VCaP (cell line): ENCODE measurements at regions not wholly inside any gene's neighbourhood (a gene's known extent, or its start where the extent isn't known, plus 50 kb on each side); places are given as distances from the start of the nearest gene placed in this dataset.

ENCODE experiments used
- H3K27ac ChIP-seq: fragments of 450-650 bp; 2 replicates; pipeline ENCODE4 v1.5.1; 2017
- TF ChIP-seq, protein P1 (sequence below): fragments of 450-650 bp; conservative IDR thresholded peaks from 2 replicates; pipeline ENCODE4 v1.5.1; 2017; ENCODE audit warnings: mild to moderate bottlenecking, moderate library complexity

DNA sequence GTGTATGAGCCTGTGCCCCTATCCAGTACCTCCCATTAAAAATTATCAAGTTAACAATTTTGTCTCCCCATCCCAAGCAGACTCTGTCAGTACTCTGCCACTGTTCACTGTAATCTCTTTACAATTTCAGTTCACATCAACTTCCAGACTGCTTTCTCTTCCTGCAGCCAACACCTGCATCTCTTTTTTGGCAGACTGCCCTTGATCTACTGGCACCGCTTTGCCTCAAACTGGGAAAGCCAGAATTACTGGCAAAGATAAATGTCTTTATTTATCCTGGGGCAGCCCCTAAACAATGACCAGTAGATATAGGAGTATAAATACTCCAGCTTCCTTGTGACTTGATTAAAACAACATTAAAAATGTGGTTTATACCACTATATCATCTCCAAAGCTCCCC, 494.1 kb downstream of the ZNF385D start:
- H3K27ac ChIP-seq = no peak overlapping the region
- TF ChIP-seq, protein P1, sequence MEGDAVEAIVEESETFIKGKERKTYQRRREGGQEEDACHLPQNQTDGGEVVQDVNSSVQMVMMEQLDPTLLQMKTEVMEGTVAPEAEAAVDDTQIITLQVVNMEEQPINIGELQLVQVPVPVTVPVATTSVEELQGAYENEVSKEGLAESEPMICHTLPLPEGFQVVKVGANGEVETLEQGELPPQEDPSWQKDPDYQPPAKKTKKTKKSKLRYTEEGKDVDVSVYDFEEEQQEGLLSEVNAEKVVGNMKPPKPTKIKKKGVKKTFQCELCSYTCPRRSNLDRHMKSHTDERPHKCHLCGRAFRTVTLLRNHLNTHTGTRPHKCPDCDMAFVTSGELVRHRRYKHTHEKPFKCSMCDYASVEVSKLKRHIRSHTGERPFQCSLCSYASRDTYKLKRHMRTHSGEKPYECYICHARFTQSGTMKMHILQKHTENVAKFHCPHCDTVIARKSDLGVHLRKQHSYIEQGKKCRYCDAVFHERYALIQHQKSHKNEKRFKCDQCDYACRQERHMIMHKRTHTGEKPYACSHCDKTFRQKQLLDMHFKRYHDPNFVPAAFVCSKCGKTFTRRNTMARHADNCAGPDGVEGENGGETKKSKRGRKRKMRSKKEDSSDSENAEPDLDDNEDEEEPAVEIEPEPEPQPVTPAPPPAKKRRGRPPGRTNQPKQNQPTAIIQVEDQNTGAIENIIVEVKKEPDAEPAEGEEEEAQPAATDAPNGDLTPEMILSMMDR = no peak

DNA sequence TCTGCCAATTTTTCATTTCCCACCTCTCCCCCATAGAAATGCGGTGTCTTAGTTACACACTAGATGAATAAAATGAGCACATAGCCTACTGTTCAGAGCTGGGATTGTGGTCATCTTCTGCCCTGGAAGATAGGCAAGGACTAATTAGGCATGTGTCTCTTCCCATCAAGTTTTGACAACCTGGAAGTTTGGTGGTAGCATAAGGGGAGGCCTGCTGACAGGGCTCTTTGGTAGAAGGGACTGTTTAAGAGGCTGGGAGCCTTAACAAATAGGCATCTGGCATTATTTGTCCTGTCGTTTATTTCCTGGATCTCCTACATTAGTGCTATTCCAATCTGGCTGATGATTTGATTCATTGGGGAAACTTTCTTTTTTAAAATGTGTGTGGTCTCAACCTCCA, 512.3 kb downstream of the ZNF385D start:
- TF ChIP-seq, protein P1 = no peak
- no peak overlapping the region for H3K27ac ChIP-seq

DNA sequence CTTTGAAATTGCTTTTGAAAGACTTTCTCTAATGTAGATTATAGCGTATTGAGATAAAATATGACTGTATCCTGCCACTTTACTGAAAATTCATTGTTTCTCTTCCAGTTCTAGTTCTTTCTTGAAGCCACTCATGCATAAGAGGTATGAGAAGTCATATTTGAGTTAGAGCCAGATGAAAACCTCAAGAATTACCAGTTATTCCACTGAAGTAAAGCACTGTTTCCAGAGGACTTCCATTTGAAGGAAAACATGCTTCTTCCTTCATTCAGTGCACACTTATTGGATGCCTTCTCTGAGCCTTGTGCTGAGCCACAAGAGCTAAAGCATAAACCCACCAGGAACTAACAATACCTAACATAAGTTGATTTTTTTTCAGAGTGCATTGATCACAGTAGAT, 513.4 kb downstream of the ZNF385D start:
- H3K27ac ChIP-seq = no peak overlapping the region
- TF ChIP-seq, protein P1 = no peak

DNA sequence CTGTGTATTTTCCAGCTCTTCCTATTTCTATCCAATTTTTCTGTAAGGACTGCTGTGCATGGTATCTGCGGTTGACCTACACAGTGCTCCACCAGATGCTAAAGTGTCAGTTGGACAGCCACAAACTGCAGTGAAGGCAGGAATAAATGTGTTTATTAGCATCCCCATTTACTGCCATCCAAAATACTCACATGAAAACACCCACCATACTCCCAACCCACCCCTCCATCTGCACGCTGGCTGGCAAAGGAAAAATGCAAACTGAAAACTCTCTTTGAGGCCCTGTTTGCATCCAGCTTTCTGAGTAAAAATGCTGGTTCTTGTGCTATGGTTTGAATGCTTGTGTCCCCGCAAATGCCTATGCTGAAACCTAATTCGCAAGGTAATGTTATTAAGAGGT, 515.5 kb downstream of the ZNF385D start:
- TF ChIP-seq, protein P1 = no peak
- no peak overlapping the region for H3K27ac ChIP-seq

DNA sequence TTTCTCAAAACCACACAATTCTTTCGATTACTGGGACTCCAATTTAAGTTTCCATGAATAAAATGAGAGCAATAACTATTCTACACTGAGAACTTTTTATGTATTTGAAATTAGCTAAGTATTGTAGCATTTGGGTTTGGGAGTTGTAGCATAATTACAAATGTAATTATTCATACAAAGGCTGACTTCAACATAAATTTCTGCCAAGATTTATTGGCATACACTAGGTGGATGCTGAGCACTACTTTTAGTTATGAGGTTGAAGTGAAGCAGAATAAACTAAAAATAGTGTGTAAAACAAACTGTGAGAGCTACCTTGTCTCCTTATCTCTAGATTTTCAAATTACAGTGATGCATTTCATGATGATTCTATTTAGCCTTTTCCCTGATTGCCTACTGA, 516.1 kb downstream of the ZNF385D start:
- no peak overlapping the region for H3K27ac ChIP-seq
- TF ChIP-seq, protein P1 = no peak

DNA sequence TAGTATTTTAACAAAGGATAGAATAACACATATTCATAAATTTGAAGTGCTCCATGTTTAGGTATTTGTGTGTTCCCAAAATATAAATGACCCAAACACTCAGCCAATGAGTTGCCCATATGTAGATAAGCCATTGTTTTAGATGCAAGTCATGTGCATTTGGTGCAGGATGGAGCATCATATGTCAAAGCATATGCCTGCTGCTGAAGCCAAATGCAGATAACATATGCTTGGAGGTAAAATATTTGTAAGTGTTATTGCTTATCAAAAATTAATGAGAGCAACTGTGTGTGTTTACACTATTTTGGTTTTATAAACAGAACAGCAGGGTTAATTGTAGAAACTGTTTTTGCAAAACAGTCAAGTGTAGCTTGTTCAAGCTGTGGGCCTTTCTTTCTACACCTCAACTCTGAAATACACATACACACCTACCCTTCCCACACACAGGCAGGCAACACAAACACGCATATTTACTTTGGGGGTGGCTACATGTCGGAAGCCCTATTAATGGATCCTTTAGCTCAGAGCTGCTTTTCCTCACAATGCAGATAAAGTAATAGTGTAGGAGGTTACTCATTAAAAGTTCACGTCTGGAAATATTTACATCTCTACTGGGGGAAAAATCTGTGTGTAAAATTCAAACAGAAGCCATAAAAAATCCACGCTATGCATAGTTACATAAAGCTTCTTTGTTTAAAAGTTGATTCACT, 521.4 kb downstream of the ZNF385D start:
- no peak overlapping the region for H3K27ac ChIP-seq
- TF ChIP-seq, protein P1 = no peak

DNA sequence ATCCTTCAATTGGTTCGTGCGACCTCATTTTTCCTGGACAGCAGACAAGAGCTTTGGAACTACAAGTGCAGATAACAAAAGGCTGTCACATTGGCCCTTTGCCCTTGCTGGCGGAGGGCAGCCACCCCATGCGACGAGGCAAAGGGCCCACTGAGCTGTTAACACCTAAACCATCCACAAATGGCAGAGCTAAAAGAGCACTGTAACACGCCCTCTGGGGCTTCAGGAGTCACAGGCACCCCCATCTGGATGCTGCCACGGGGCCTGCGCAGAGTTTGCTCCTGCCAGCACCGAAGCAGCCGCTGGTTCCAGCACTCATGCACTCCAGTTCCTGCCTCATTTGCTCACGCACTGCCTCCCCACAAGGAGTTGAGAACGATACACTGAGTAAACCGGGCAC, 524.9 kb downstream of the ZNF385D start:
- no peak overlapping the region for H3K27ac ChIP-seq
- TF ChIP-seq, protein P1 = no peak
